H1 (cell line): ENCODE measurements at regions not wholly inside any gene's neighbourhood (a gene's known extent, or its start where the extent isn't known, plus 50 kb on each side); places are given as distances from the start of the nearest gene placed in this dataset.
A peak's percentile ranks its signal among the peaks of the same experiment; 100 is the strongest.

Experiments used
- CTCF ChIA-PET: fragments of 300-600 bp; sonication (Branson Sonifier 250); formaldehyde crosslinking; loops from one replicate; lab custom pipeline; 2021; ENCODE audit not compliant: partially characterized antibody; lab: Charles Lee
- POLR2A ChIA-PET: fragments of 300-600 bp; sonication (Branson Sonifier 250); formaldehyde crosslinking; loops from one replicate; lab custom pipeline; 2021; ENCODE audit warnings: inconsistent platforms; ENCODE audit not compliant: partially characterized antibody; lab: Charles Lee
- DNase-seq, 2 experiments: peaks; one replicate each; pipeline versions ENCODE4 v3.0.0 to v3.0.0-alpha.2; 2010 to 2022; ENCODE audit warnings: low spot score in 2 of 2, low read depth in 1 of 2, mixed read lengths in 1 of 2
- FAIRE-seq: peaks from 2 replicates; lab custom pipeline; 2011; peaks lifted over from hg19 to GRCh38; lab: Jason Lieb, UNC
- H2AFZ ChIP-seq: 2 replicates; pipeline ENCODE4 v1.8.1; 2012; ENCODE audit warnings: low read length, inconsistent platforms
- H2AK5ac ChIP-seq: 2 replicates; pipeline ENCODE4 v1.6.1; 2013; ENCODE audit warnings: low read depth, low read length
- H2BK120ac ChIP-seq: replicated peaks from 2 replicates; pipeline ENCODE3; 2013; ENCODE audit warnings: low read depth, low read length, inconsistent platforms
- H2BK12ac ChIP-seq: 2 replicates; pipeline ENCODE4 v1.6.1; 2013; ENCODE audit warnings: low read depth, low read length
- H2BK15ac ChIP-seq: 2 replicates; pipeline ENCODE4 v1.6.1; 2013; ENCODE audit warnings: low read length
- H2BK20ac ChIP-seq: 2 replicates; pipeline ENCODE4 v1.6.1; 2013; ENCODE audit warnings: low read length
- H2BK5ac ChIP-seq: 2 replicates; pipeline ENCODE4 v1.6.1; 2013; ENCODE audit warnings: low read depth, low read length
- H3K14ac ChIP-seq: 2 replicates; pipeline ENCODE4 v1.6.1; 2013; ENCODE audit warnings: inconsistent platforms; ENCODE audit not compliant: insufficient read length
- H3K18ac ChIP-seq: 2 replicates; pipeline ENCODE4 v1.6.1; 2013; ENCODE audit warnings: low read length; ENCODE audit errors: extremely low read depth
- H3K23ac ChIP-seq: 2 replicates; pipeline ENCODE4 v1.6.1; 2013; ENCODE audit warnings: inconsistent platforms; ENCODE audit not compliant: insufficient read length
- H3K23me2 ChIP-seq: 2 replicates; pipeline ENCODE4 v1.6.1; 2013; ENCODE audit warnings: low read depth, low read length
- H3K27ac ChIP-seq: 2 replicates; pipeline ENCODE4 v1.6.1; 2011; ENCODE audit warnings: low read depth, low read length, inconsistent platforms
- H3K27me3 ChIP-seq, 4 experiments: replicated peaks in 1 of 4; 1 replicate in 1 of 4; 2 replicates in 3 of 4; pipeline versions ENCODE4 v1.6.1 to v1.8.1; 2011 to 2013; ENCODE audit warnings: low read length in 3 of 4, mild to moderate bottlenecking in 3 of 4, inconsistent platforms in 2 of 4, mixed read lengths in 2 of 4, moderate library complexity in 1 of 4; ENCODE audit not compliant: control insufficient read depth in 3 of 4, insufficient read depth in 3 of 4; ENCODE audit errors: extremely low read depth in 1 of 4
- H3K36me3 ChIP-seq, 4 experiments: 2 replicates each; pipeline versions ENCODE4 v1.6.1 to v1.8.1; 2011 to 2013; ENCODE audit warnings: mild to moderate bottlenecking in 4 of 4, low read length in 3 of 4, moderate library complexity in 2 of 4, control low read depth in 1 of 4, inconsistent platforms in 1 of 4; ENCODE audit not compliant: insufficient read depth in 4 of 4, control insufficient read depth in 2 of 4
- H3K4ac ChIP-seq: replicated peaks from 2 replicates; pipeline ENCODE3; 2013; ENCODE audit warnings: low read length, low read depth, mixed read lengths, inconsistent platforms; ENCODE audit not compliant: insufficient read length
- H3K4me1 ChIP-seq, 4 experiments: replicated peaks in 1 of 4; 1 replicate in 1 of 4; 2 replicates in 3 of 4; pipeline versions ENCODE4 v1.6.1 to v1.8.1; 2011 to 2013; ENCODE audit warnings: low read length in 3 of 4, inconsistent platforms in 2 of 4, mixed read lengths in 1 of 4; ENCODE audit not compliant: insufficient read depth in 4 of 4, control insufficient read depth in 3 of 4
- H3K4me2 ChIP-seq, 2 experiments: 2 replicates each; pipeline versions ENCODE4 v1.6.1 to v1.8.1; 2011 to 2013; ENCODE audit warnings: low read depth in 2 of 2, low read length in 2 of 2, control low read depth in 1 of 2, inconsistent platforms in 1 of 2, mild to moderate bottlenecking in 1 of 2; ENCODE audit not compliant: insufficient read depth in 1 of 2
- H3K4me3 ChIP-seq, 4 experiments: fragments of 200-600, 300-600 bp in 1 of 4; sonication (generic), shearing (Covaris generic), sonication (Bioruptor Twin) in 1 of 4; 2 replicates each; pipeline versions ENCODE4 v1.5.1 to v1.8.1; 2011 to 2016; ENCODE audit warnings: low read length in 4 of 4, low read depth in 3 of 4, control low read depth in 2 of 4, inconsistent platforms in 2 of 4, mild to moderate bottlenecking in 2 of 4, mixed read lengths in 1 of 4, moderate library complexity in 1 of 4; ENCODE audit not compliant: insufficient read depth in 2 of 4; ENCODE audit errors: extremely low read depth in 1 of 4
- H3K56ac ChIP-seq: replicated peaks from 2 replicates; pipeline ENCODE3; 2013; ENCODE audit warnings: low read depth, mild to moderate bottlenecking, mixed read lengths, low read length, inconsistent platforms; ENCODE audit not compliant: insufficient read length
- H3K79me1 ChIP-seq: 2 replicates; pipeline ENCODE4 v1.6.1; 2013; ENCODE audit warnings: low read depth, low read length, control low read depth
- H3K79me2 ChIP-seq, 2 experiments: 2 replicates each; pipeline versions ENCODE4 v1.6.1 to v1.8.1; 2012 to 2013; ENCODE audit warnings: low read length in 2 of 2, mild to moderate bottlenecking in 2 of 2, inconsistent platforms in 1 of 2; ENCODE audit not compliant: insufficient read depth in 2 of 2, control insufficient read depth in 1 of 2
- H3K9ac ChIP-seq, 4 experiments: replicated peaks in 1 of 4; 1 replicate in 1 of 4; 2 replicates in 3 of 4; pipeline versions ENCODE4 v1.6.1 to v1.8.1; 2011 to 2013; ENCODE audit warnings: low read depth in 3 of 4, low read length in 3 of 4, control low read depth in 2 of 4, mild to moderate bottlenecking in 2 of 4, moderate library complexity in 2 of 4, inconsistent platforms in 1 of 4; ENCODE audit errors: extremely low read depth in 1 of 4
- H3K9me3 ChIP-seq, 2 experiments: 2 replicates each; pipeline versions ENCODE4 v1.6.1 to v1.8.1; 2012 to 2013; ENCODE audit warnings: mild to moderate bottlenecking in 2 of 2, moderate library complexity in 2 of 2, control low read depth in 1 of 2, inconsistent platforms in 1 of 2, low read depth in 1 of 2, low read length in 1 of 2, mixed read lengths in 1 of 2; ENCODE audit not compliant: insufficient read depth in 2 of 2
- H4K20me1 ChIP-seq, 2 experiments: replicated peaks in 1 of 2; 2 replicates each; pipeline versions ENCODE3 to v1.8.1; 2011 to 2013; ENCODE audit warnings: inconsistent platforms in 2 of 2, low read length in 2 of 2, mild to moderate bottlenecking in 1 of 2; ENCODE audit not compliant: insufficient read depth in 2 of 2, control insufficient read depth in 1 of 2
- H4K5ac ChIP-seq: 2 replicates; pipeline ENCODE4 v1.6.1; 2013; ENCODE audit warnings: low read length, low read depth, mixed read lengths, inconsistent platforms; ENCODE audit not compliant: insufficient read length
- H4K8ac ChIP-seq: 2 replicates; pipeline ENCODE4 v1.8.0; 2013; ENCODE audit warnings: mild to moderate bottlenecking, moderate library complexity, low read length, inconsistent platforms; ENCODE audit not compliant: insufficient read depth; ENCODE audit errors: extremely low read depth
- H4K91ac ChIP-seq: replicated peaks from 2 replicates; pipeline ENCODE3; 2013; ENCODE audit warnings: low read length, mixed read lengths, inconsistent platforms; ENCODE audit not compliant: insufficient read length
- RAD21 ChIP-seq, 2 experiments: IDR thresholded peaks in 1 of 2; conservative IDR thresholded peaks in 1 of 2; 2 replicates each; pipeline ENCODE4 v1.6.1; 2011; ENCODE audit warnings: low read depth in 2 of 2, low read length in 2 of 2, improper control_type of control experiment in 1 of 2, inconsistent platforms in 1 of 2, mild to moderate bottlenecking in 1 of 2, moderate library complexity in 1 of 2
- RNF2 ChIP-seq: fragments of 200-900, 300-1000 bp; sonication (generic); IDR thresholded peaks from 2 replicates; pipeline ENCODE4 v1.7.1; 2016; ENCODE audit warnings: borderline replicate concordance, low read depth, mild to moderate bottlenecking, antibody characterized with exemption, low read length; ENCODE audit not compliant: poor library complexity, severe bottlenecking; ENCODE audit errors: missing control alignments
- TCF12 ChIP-seq: IDR thresholded peaks from 2 replicates; pipeline ENCODE4 v1.6.1; 2011; ENCODE audit warnings: low read depth, mild to moderate bottlenecking, low read length
- WGBS, 2 experiments: shearing (Covaris generic) in 1 of 2; methylation state at CpG; one replicate each; pipeline versions ENCODE4 v1.1.6 to v1.1.7; 2013 to 2015; ENCODE audit warnings: low lambda C conversion rate in 2 of 2, mixed read lengths in 2 of 2, inconsistent platforms in 1 of 2, low coverage in 1 of 2, missing lambda C conversion rate in 1 of 2; ENCODE audit not compliant: insufficient replicate concordance in 2 of 2, insufficient coverage in 1 of 2, insufficient read length in 1 of 2; ENCODE audit errors: extremely low coverage in 1 of 2, missing lambda C conversion rate in 1 of 2; 5-methylcytosine and 5-hydroxymethylcytosine counted together
- TF ChIP-seq, protein P1 (sequence below), 3 experiments: IDR thresholded peaks; 1 replicate in 2 of 3; 2 replicates in 1 of 3; pipeline versions ENCODE4 v1.5.1 to v1.6.1; 2011; ENCODE audit warnings: low read length in 3 of 3, mild to moderate bottlenecking in 3 of 3, inconsistent platforms in 2 of 3, low read depth in 1 of 3, moderate library complexity in 1 of 3; ENCODE audit not compliant: insufficient read depth in 1 of 3; ENCODE audit errors: control extremely low read depth in 1 of 3

DNA sequence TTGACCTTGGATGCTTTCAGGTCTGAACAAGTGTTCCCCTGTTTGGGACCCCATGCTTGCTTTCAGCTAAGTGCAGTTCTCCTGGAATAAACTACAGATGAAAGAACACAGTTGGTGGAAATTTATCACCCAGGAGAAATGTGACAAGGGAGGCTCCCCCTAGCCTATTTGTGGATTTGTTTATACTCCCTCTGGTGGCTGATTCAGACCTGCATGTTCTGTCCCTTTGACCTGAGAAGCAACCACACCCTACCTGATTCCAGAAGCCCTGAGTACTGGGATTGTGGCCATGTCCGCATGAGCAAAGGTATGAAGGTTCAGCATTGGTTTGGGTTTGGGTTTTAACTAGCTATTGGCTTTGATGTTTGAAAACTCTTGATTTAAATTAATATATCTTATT, 440.9 kb downstream of the MID1IP1 start:
- Histone ChIP-seq H3K9ac (no peak overlapping the region), H3K4ac (no peak overlapping the region), H3K9me3 (no peaks in the 10 kb centered on the region), H2BK12ac (no peak overlapping the region), H3K27ac (no peak overlapping the region), H3K79me2 (no peaks in the 10 kb centered on the region), H3K56ac (no peak overlapping the region), H4K8ac (no peak overlapping the region), H3K4me1 (no peaks in the 10 kb centered on the region), H3K4me2 (no peak overlapping the region), H3K4me3 (no peak overlapping the region), H4K91ac (no peak overlapping the region), H4K5ac (no peak overlapping the region), H3K23ac (no peak overlapping the region), H3K18ac (no peak overlapping the region), H4K20me1 (no peaks in the 10 kb centered on the region), H3K79me1 (no peaks in the 10 kb centered on the region), H2BK20ac (no peak overlapping the region), H2AFZ (no peak overlapping the region), H2AK5ac (no peak overlapping the region), H2BK5ac (no peak overlapping the region), H3K36me3 (no peaks in the 10 kb centered on the region), H3K27me3 (no peaks in the 10 kb centered on the region), H3K23me2 (no peaks in the 10 kb centered on the region), H3K14ac (no peak overlapping the region), H2BK15ac (no peak overlapping the region), H2BK120ac (no peak overlapping the region)
- CTCF ChIA-PET, result interaction anchor here (0.5 to 3.4 kb wide), 9 partner anchors 10 to 130 kb away, joined by 3 to 12 read pairs (median 5); no protein-coding TSS in a partner anchor
- POLR2A ChIA-PET, result no interaction called here
- no peak for DNase-seq
- FAIRE-seq, result peak; percentile 78
- WGBS, 2 experiments, result 89% methylated on average over 1 of the region's 1 CpG; no CpG with 5 or more reads in 1 of the 2 experiments
- TF ChIP-seq, protein P1, sequence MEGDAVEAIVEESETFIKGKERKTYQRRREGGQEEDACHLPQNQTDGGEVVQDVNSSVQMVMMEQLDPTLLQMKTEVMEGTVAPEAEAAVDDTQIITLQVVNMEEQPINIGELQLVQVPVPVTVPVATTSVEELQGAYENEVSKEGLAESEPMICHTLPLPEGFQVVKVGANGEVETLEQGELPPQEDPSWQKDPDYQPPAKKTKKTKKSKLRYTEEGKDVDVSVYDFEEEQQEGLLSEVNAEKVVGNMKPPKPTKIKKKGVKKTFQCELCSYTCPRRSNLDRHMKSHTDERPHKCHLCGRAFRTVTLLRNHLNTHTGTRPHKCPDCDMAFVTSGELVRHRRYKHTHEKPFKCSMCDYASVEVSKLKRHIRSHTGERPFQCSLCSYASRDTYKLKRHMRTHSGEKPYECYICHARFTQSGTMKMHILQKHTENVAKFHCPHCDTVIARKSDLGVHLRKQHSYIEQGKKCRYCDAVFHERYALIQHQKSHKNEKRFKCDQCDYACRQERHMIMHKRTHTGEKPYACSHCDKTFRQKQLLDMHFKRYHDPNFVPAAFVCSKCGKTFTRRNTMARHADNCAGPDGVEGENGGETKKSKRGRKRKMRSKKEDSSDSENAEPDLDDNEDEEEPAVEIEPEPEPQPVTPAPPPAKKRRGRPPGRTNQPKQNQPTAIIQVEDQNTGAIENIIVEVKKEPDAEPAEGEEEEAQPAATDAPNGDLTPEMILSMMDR (IDR thresholded peaks at IDR 0.05; ENCODE audit: control extremely low read depth in 1 of 3, insufficient read depth in 1 of 3, low read depth in 1 of 3, low read length in 3 of 3), result peak; percentile 10 to 60 (median 56)
- TF ChIP-seq RNF2 (no peak), RAD21 (IDR thresholded peaks at IDR 0.05 in 1 of 2, conservative IDR thresholded peaks at IDR 0.05 in 1 of 2; ENCODE audit: low read depth in 2 of 2, low read length in 2 of 2) (peak; percentile 48 to 69), TCF12 (no peak)
